K562 (cell line): ENCODE measurements at regions not wholly inside any gene's neighbourhood (a gene's known extent, or its start where the extent isn't known, plus 50 kb on each side); places are given as distances from the start of the nearest gene placed in this dataset.

Experiments used
- ATAC-seq: fragments of 200-7000 bp; cut with Tn5 transposase; 3 replicates; pipeline ENCODE4 v1.9.1; 2020; ENCODE audit warnings: moderate library complexity
- BruUV-seq: library from RNA; stranded (reverse); fragments of 400-500 nt; replicated peaks from 2 replicates; lab custom pipeline; 2021; lab: Mats Ljungman, UMichigan
- CTCF ChIA-PET: fragments of 300-600 bp; formaldehyde crosslinking; extraction: SDS; loops from one replicate; lab custom pipeline; 2021; ENCODE audit warnings: low intra/inter-chr PET ratio; lab: Yijun Ruan, JAX
- POLR2A ChIA-PET: fragments of 300-600, 350-650 bp; sonication (Branson Sonifier 250); formaldehyde crosslinking; extraction: SDS; loops from one replicate; lab custom pipeline; 2021; ENCODE audit warnings: antibody characterized with exemption, inconsistent platforms; lab: Yijun Ruan, JAX
- DNase-seq, 4 experiments: peaks; one replicate each; pipeline versions ENCODE4 v3.0.0 to v3.0.0-alpha.2; 2011 to 2018; ENCODE audit warnings: low spot score in 3 of 4, mixed read lengths in 3 of 4; ENCODE audit errors: extremely low read depth in 1 of 4
- FAIRE-seq: peaks from 2 replicates; lab custom pipeline; 2011; peaks lifted over from hg19 to GRCh38; lab: Jason Lieb, UNC
- H2AFZ ChIP-seq: 2 replicates; pipeline ENCODE4 v1.6.0; 2011; ENCODE audit warnings: low read depth, low read length, control low read depth, inconsistent platforms
- H3K27ac ChIP-seq: fragments of 200-600 bp; 3 replicates; pipeline ENCODE4 v1.8.0; 2011; ENCODE audit warnings: low read depth, mild to moderate bottlenecking, control low read depth, inconsistent platforms, low read length, moderate library complexity, mixed read lengths; ENCODE audit errors: extremely low read depth
- H3K27me3 ChIP-seq, 2 experiments: fragments of 300-600 bp in 1 of 2; 2 replicates in 1 of 2; 3 replicates in 1 of 2; pipeline versions ENCODE4 v1.6.0 to v1.8.0; 2011; ENCODE audit warnings: inconsistent platforms in 2 of 2, low read length in 2 of 2, mild to moderate bottlenecking in 1 of 2, mixed read lengths in 1 of 2, moderate library complexity in 1 of 2; ENCODE audit not compliant: control insufficient read depth in 2 of 2, insufficient read depth in 2 of 2
- H3K36me3 ChIP-seq: fragments of 300-600 bp; 3 replicates; pipeline ENCODE4 v1.8.0; 2011; ENCODE audit warnings: mild to moderate bottlenecking, low read length, inconsistent platforms; ENCODE audit not compliant: control insufficient read depth, insufficient read depth
- H3K4me1 ChIP-seq, 2 experiments: fragments of 200-600 bp in 1 of 2; replicated peaks in 1 of 2; 2 replicates in 1 of 2; 3 replicates in 1 of 2; pipeline versions ENCODE4 v1.5.1 to v1.8.0; 2011; ENCODE audit warnings: inconsistent platforms in 2 of 2, low read length in 2 of 2, mild to moderate bottlenecking in 1 of 2, mixed read lengths in 1 of 2, moderate library complexity in 1 of 2; ENCODE audit not compliant: control insufficient read depth in 2 of 2, insufficient read depth in 2 of 2
- H3K4me2 ChIP-seq: 2 replicates; pipeline ENCODE4 v1.6.1; 2011; ENCODE audit warnings: low read length, control low read depth, inconsistent platforms, mixed read lengths; ENCODE audit not compliant: insufficient read depth
- H3K4me3 ChIP-seq: fragments of 200-600 bp; sonication (generic), shearing (Covaris generic); 2 replicates; pipeline ENCODE4 v1.5.1; 2016; ENCODE audit warnings: control low read depth, inconsistent platforms
- H3K79me2 ChIP-seq: fragments of 200-600 bp; 3 replicates; pipeline ENCODE4 v1.8.0; 2011; ENCODE audit warnings: low read length, inconsistent platforms; ENCODE audit not compliant: control insufficient read depth, insufficient read depth
- H3K9ac ChIP-seq, 2 experiments: 2 replicates each; pipeline versions ENCODE4 v1.6.0 to v1.6.1; 2011; ENCODE audit warnings: low read depth in 2 of 2, low read length in 2 of 2, control low read depth in 1 of 2, inconsistent platforms in 1 of 2, mild to moderate bottlenecking in 1 of 2, mixed read lengths in 1 of 2; ENCODE audit not compliant: insufficient read depth in 1 of 2
- H3K9me1 ChIP-seq: one replicate; pipeline ENCODE4 v1.6.0; 2011; ENCODE audit warnings: inconsistent platforms, mild to moderate bottlenecking, low read length, moderate library complexity; ENCODE audit not compliant: control insufficient read depth, insufficient read depth
- H3K9me3 ChIP-seq: replicated peaks from 2 replicates; pipeline ENCODE4 v1.5.1; 2011; ENCODE audit warnings: low read depth, low read length, inconsistent platforms; ENCODE audit not compliant: control insufficient read depth, insufficient read depth
- H4K20me1 ChIP-seq: replicated peaks from 2 replicates; pipeline ENCODE4 v1.6.1; 2011; ENCODE audit warnings: low read length, inconsistent platforms, mixed read lengths; ENCODE audit not compliant: control insufficient read depth, insufficient read depth
- CSDE1 ChIP-seq, 2 experiments: fragments of 450-650 bp; IDR thresholded peaks; 2 replicates each; pipeline ENCODE4 v1.6.1; 2016; ENCODE audit warnings: mild to moderate bottlenecking in 1 of 2
- KDM2B ChIP-seq: fragments of 250-450 bp; sonication (Bioruptor Pico); IDR thresholded peaks from 2 replicates; pipeline ENCODE4 v1.8.0; 2021; ENCODE audit warnings: mild to moderate bottlenecking, moderate library complexity
- LEF1 ChIP-seq: fragments of 450-650 bp; IDR thresholded peaks from 2 replicates; pipeline ENCODE4 v1.6.1; 2016; ENCODE audit warnings: mild to moderate bottlenecking
- POLR2AphosphoS2 ChIP-seq: IDR thresholded peaks from 2 replicates; pipeline ENCODE4 v1.6.1; 2012; ENCODE audit warnings: low read length, improper control_type of control experiment
- PTRF ChIP-seq: fragments of 450-650 bp; IDR thresholded peaks from 2 replicates; pipeline ENCODE4 v1.6.1; 2016; ENCODE audit warnings: mild to moderate bottlenecking, missing genetic modification characterization, missing compliant biosample characterization
- ZC3H8 ChIP-seq: fragments of 450-650 bp; IDR thresholded peaks from 2 replicates; pipeline ENCODE4 v1.6.1; 2017
- ZNF140 ChIP-seq: fragments of 250-450 bp; sonication (Bioruptor Pico); IDR thresholded peaks from 2 replicates; pipeline ENCODE4 v1.8.0; 2021; ENCODE audit warnings: moderate library complexity, mild to moderate bottlenecking, inconsistent platforms
- ZNF143 ChIP-seq: sonication (generic); formaldehyde crosslinking; IDR thresholded peaks from 2 replicates; pipeline ENCODE4 v1.9.0; 2022; ENCODE audit warnings: mild to moderate bottlenecking, missing genetic modification reagents
- WGBS: fragments of 100-300 bp; shearing (Covaris generic); methylation state at CpG from one replicate; pipeline ENCODE4 v1.1.6; 2016; ENCODE audit warnings: low coverage, mixed read lengths; ENCODE audit not compliant: insufficient coverage; ENCODE audit errors: missing lambda C conversion rate; 5-methylcytosine and 5-hydroxymethylcytosine counted together
- in situ Hi-C: fragments of 300-500 bp; cut with MboI; formaldehyde crosslinking; loops from 4 replicates; pipeline ENCODE4 v1.15.0; 2018; ENCODE audit warnings: inconsistent platforms, mixed read lengths
- intact Hi-C: fragments of 100-400 bp; cut with micrococcal nuclease; formaldehyde crosslinking; loops from 2 replicates; pipeline ENCODE4 v1.14.2; 2022
- TF ChIP-seq, protein P1 (sequence below): fragments of 450-650 bp; IDR thresholded peaks from 2 replicates; pipeline ENCODE4 v1.7.1; 2018; ENCODE audit warnings: mild to moderate bottlenecking, low read depth; ENCODE audit not compliant: partially characterized antibody
- TF ChIP-seq, protein P2 (sequence below): fragments of 450-650 bp; IDR thresholded peaks from 2 replicates; pipeline ENCODE4 v1.7.0; 2016; ENCODE audit warnings: borderline replicate concordance
- TF ChIP-seq, protein P3 (sequence below): fragments of 450-650 bp; IDR thresholded peaks from 2 replicates; pipeline ENCODE4 v1.6.1; 2017; ENCODE audit warnings: antibody characterized with exemption
- TF ChIP-seq, protein P4 (sequence below): fragments of 450-650 bp; formaldehyde crosslinking; IDR thresholded peaks from 2 replicates; pipeline ENCODE4 v1.4.0; 2020; ENCODE audit warnings: mild to moderate bottlenecking
- TF ChIP-seq, protein P5 (sequence below), 2 experiments: fragments of 450-650 bp; IDR thresholded peaks; 2 replicates each; pipeline ENCODE4 v1.6.1; 2016
- TF ChIP-seq, protein P6 (sequence below): fragments of 450-650 bp; IDR thresholded peaks from 2 replicates; pipeline ENCODE4 v1.6.1; 2016; ENCODE audit warnings: missing biosample characterization, missing genetic modification characterization

DNA sequence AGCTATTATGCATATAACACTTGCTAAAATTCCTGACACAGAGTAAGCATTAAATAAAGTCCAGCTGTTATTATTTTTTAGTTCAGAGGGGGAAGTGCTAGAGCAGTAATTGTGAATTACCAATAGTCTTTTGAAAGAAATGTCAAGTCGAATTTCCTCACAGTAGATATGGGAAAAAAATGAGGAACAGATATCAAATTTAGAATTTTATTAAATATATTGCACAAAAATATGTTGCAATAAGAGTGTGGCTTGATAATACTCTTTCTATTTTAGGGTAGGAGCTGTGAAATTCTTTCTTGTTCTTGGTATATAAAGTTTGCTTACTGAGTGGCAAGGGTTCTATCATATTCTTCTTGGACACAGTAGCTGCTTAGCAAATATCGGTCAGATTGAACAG, 181.3 kb downstream of the NFKBIZ start:
- ATAC-seq (no peak), DNase-seq (no peak), FAIRE-seq (no peak)
- Histone ChIP-seq H3K9me3 (no peaks in the 10 kb centered on the region), H3K9ac (no peak overlapping the region), H4K20me1 (no peaks in the 10 kb centered on the region), H3K79me2 (no peaks in the 10 kb centered on the region), H3K36me3 (no peaks in the 10 kb centered on the region), H3K27me3 (no peaks in the 10 kb centered on the region), H3K4me3 (no peak overlapping the region), H3K27ac (no peak overlapping the region), H2AFZ (no peak overlapping the region), H3K9me1 (no peaks in the 10 kb centered on the region), H3K4me1 (no peaks in the 10 kb centered on the region), H3K4me2 (no peak overlapping the region)
- TF ChIP-seq LEF1 (no peak), ZC3H8 (no peak), CSDE1 (IDR thresholded peaks at IDR 0.05) (no peak), ZNF143 (CRISPR knock-in tag) (no peak), PTRF (no peak), ZNF140 (CRISPR knock-in tag) (no peak), POLR2AphosphoS2 (no peak), KDM2B (CRISPR knock-in tag) (no peak)
- TF ChIP-seq, protein P1, sequence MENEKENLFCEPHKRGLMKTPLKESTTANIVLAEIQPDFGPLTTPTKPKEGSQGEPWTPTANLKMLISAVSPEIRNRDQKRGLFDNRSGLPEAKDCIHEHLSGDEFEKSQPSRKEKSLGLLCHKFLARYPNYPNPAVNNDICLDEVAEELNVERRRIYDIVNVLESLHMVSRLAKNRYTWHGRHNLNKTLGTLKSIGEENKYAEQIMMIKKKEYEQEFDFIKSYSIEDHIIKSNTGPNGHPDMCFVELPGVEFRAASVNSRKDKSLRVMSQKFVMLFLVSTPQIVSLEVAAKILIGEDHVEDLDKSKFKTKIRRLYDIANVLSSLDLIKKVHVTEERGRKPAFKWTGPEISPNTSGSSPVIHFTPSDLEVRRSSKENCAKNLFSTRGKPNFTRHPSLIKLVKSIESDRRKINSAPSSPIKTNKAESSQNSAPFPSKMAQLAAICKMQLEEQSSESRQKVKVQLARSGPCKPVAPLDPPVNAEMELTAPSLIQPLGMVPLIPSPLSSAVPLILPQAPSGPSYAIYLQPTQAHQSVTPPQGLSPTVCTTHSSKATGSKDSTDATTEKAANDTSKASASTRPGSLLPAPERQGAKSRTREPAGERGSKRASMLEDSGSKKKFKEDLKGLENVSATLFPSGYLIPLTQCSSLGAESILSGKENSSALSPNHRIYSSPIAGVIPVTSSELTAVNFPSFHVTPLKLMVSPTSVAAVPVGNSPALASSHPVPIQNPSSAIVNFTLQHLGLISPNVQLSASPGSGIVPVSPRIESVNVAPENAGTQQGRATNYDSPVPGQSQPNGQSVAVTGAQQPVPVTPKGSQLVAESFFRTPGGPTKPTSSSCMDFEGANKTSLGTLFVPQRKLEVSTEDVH = no peak
- TF ChIP-seq, protein P2, sequence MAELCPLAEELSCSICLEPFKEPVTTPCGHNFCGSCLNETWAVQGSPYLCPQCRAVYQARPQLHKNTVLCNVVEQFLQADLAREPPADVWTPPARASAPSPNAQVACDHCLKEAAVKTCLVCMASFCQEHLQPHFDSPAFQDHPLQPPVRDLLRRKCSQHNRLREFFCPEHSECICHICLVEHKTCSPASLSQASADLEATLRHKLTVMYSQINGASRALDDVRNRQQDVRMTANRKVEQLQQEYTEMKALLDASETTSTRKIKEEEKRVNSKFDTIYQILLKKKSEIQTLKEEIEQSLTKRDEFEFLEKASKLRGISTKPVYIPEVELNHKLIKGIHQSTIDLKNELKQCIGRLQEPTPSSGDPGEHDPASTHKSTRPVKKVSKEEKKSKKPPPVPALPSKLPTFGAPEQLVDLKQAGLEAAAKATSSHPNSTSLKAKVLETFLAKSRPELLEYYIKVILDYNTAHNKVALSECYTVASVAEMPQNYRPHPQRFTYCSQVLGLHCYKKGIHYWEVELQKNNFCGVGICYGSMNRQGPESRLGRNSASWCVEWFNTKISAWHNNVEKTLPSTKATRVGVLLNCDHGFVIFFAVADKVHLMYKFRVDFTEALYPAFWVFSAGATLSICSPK = no peak
- TF ChIP-seq, protein P3, sequence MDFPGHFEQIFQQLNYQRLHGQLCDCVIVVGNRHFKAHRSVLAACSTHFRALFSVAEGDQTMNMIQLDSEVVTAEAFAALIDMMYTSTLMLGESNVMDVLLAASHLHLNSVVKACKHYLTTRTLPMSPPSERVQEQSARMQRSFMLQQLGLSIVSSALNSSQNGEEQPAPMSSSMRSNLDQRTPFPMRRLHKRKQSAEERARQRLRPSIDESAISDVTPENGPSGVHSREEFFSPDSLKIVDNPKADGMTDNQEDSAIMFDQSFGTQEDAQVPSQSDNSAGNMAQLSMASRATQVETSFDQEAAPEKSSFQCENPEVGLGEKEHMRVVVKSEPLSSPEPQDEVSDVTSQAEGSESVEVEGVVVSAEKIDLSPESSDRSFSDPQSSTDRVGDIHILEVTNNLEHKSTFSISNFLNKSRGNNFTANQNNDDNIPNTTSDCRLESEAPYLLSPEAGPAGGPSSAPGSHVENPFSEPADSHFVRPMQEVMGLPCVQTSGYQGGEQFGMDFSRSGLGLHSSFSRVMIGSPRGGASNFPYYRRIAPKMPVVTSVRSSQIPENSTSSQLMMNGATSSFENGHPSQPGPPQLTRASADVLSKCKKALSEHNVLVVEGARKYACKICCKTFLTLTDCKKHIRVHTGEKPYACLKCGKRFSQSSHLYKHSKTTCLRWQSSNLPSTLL = no peak
- TF ChIP-seq, protein P4, sequence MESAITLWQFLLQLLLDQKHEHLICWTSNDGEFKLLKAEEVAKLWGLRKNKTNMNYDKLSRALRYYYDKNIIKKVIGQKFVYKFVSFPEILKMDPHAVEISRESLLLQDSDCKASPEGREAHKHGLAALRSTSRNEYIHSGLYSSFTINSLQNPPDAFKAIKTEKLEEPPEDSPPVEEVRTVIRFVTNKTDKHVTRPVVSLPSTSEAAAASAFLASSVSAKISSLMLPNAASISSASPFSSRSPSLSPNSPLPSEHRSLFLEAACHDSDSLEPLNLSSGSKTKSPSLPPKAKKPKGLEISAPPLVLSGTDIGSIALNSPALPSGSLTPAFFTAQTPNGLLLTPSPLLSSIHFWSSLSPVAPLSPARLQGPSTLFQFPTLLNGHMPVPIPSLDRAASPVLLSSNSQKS (CRISPR knock-in tag) = no peak
- TF ChIP-seq, protein P5, sequence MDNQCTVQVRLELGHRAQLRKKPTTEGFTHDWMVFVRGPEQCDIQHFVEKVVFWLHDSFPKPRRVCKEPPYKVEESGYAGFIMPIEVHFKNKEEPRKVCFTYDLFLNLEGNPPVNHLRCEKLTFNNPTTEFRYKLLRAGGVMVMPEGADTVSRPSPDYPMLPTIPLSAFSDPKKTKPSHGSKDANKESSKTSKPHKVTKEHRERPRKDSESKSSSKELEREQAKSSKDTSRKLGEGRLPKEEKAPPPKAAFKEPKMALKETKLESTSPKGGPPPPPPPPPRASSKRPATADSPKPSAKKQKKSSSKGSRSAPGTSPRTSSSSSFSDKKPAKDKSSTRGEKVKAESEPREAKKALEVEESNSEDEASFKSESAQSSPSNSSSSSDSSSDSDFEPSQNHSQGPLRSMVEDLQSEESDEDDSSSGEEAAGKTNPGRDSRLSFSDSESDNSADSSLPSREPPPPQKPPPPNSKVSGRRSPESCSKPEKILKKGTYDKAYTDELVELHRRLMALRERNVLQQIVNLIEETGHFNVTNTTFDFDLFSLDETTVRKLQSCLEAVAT (IDR thresholded peaks at IDR 0.05) = no peak
- TF ChIP-seq, protein P6, sequence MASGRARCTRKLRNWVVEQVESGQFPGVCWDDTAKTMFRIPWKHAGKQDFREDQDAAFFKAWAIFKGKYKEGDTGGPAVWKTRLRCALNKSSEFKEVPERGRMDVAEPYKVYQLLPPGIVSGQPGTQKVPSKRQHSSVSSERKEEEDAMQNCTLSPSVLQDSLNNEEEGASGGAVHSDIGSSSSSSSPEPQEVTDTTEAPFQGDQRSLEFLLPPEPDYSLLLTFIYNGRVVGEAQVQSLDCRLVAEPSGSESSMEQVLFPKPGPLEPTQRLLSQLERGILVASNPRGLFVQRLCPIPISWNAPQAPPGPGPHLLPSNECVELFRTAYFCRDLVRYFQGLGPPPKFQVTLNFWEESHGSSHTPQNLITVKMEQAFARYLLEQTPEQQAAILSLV = no peak
- CTCF ChIA-PET = no interaction called here
- 0% methylated on average over 2 of the region's 2 CpGs for WGBS
- in situ Hi-C loops (no loop called here), intact Hi-C loops (no loop called here)
- POLR2A ChIA-PET = interaction anchor here (0.6 kb wide), 1 partner anchor 547 kb away, joined by 4 read pairs; no protein-coding TSS in a partner anchor
- BruUV-seq = no TSS peak
